Stimulated activated CD4-positive, alpha-beta T cell treated with anti-CD3 and anti-CD28 coated beads, Interleukin-15, amount 100 ng/mL, for 24 hours (primary cell): ENCODE measurements at regions not wholly inside any gene's neighbourhood (a gene's known extent, or its start where the extent isn't known, plus 50 kb on each side); places are given as distances from the start of the nearest gene placed in this dataset.

Experiments
- DNase-seq: peaks from one replicate; pipeline ENCODE4 v3.0.0-alpha.2; 2020

DNA sequence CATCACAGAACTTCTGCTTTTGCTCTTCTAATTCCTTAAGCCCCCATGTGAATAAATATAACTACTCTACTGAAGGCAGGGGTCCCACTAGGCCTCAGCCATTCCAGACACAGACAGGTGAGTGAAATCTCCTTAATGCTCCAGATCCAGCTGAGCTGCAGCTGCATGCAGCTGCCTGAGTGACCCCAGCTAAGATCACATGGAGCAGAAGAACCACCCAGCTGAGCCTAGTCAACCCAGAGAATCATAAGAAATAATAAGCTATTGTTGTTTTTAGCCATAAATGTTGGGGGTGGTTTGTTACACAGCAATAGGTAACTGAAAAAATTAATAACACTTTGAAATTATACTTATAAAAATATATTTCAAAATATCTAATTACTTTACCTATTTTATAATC lies 220.3 kb downstream of the SIPA1L2 start:
- DNase-seq, result no peak

DNA sequence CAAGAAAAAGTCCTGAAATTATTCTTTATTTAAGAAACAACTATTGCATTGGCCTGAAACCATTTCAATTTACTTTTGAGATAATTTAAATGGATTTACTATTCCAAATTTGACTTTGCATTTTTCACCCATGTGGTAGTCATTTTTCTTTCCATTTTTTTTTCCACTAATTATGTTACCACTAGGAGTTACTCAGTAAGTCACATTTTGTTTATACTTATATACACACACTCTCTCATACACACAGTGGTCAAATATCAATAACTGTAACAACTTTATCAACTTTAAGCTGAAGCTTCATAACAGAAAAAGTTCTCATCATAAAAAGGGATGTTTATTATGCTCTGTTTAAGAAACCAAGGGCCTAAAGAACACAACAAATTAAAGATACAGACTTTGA lies 222.8 kb downstream of the SIPA1L2 start:
- DNase-seq, result no peak

DNA sequence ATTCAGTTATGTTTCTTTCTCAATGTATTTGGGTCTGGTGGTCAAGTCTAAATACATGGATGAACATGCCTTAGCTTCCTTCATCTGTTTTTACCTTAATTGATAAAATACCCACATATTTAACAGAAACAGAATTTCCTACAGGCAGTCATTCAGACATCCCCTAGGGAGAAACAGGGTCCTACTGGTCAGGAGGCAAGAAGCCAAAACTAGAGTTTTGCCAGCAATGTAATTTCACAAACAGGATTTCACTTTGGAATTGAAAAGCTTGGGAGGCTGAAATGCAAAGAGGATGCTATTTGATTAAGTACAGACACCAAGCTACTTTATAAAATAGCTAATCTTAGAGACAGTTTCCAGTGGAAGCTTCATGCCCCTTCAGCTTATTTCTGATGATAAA lies 224.2 kb downstream of the SIPA1L2 start:
- no peak for DNase-seq

DNA sequence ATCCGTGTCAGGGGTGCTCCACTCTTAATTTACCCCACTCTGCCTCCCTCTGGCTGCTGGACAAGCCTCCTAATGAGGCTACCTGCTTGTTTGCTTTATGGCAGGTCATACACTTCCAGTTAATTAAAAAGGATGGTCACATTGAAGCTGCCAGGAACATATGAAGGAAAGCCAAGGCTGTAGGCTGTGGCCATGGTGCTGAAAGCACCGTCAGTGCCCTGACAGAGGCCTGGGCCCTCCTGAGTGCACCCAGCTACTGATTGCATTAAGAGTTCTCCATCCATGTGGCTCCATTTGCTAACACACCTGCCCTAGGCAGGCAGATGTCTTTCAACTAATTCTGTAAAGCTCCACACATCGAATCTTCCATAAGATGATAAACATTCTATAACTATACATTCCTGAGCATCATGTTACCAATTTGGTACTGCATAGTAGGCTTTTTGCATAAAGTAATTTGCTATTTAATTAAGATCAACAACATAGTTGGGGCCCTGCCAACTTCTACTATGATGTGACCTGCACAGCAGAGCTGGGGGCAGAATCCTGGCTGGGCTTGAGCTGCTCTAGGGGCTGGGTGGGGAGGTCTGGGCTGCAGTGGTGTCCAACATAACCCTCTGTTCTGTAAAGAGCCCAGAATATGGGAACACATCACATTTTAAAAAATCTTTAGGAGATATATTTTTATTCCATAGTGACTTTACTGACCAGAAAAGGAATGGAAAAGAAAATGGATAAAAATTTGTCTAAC lies 224.8 kb downstream of the SIPA1L2 start:
- DNase-seq, result no peak

DNA sequence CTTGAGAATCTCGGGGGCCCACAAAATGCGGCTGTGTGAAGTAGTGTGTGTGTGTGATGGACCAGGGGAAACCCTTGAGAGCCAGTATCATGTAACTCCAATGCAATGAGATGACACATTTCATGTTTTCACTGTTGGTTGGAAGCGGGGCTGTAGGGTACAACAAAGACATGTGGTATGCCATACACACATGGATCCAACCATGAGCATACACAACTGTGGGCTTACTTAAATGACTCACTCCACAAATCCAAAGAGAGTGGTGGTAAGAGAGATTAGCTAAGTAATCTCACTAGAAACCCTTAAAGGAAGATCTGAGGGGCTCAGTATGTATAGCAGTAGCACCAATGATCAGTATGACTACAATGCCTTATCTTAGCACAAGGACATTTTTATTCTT lies 225.7 kb downstream of the SIPA1L2 start:
- DNase-seq, result no peak

DNA sequence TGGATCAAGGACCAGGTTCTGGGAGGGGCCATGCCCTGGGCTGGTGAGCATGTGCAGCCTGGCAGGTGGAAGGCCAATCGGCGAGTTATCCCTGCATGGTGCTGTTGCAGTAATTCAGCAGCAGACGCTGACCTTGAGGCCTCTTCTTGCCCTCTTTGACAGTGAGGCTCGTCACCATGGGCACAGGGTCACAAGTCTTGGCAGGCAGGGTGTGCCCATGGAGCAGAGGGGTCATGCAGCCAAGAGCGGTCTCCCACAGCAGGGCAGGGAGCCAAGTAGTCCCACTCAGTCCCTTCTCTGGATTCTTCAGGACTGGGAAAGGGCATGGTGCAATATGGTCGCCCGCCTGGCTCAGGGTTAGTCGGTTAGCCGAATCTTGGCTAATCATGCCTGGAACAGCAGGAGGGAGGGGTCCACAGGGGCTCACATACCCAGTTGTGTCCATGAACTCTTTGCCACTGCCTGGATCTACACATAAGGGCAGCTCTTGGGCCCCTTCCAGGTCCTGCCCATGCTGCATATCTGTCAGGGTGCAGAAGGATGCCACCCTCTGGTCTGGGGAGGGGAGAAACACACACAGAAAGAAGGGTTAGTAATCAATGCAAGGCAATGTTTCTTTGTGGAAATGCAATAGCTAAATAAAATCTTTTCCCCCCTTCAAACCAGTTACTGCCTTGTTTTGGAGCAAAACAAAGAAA lies 226.8 kb downstream of the SIPA1L2 start:
- DNase-seq, result no peak

DNA sequence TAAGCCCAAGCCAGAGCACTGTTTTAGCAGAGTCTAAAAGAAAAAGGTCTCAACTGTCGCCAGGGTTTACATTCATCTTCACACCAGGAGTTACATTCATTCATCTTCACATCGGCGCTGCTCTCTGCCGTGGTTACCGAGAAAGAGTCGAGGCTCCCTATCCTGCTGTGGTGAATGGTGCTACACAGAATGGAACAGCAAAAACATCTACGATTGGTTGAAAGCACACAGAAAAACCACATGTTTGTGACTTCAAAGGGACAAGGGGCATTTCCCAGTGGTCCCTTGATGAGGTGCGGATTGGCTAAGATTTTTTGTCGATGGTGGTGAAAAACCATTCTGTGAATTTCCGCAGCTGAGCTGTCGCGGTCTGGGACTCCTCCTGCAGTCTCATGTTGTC lies 231.1 kb downstream of the SIPA1L2 start:
- no peak for DNase-seq

DNA sequence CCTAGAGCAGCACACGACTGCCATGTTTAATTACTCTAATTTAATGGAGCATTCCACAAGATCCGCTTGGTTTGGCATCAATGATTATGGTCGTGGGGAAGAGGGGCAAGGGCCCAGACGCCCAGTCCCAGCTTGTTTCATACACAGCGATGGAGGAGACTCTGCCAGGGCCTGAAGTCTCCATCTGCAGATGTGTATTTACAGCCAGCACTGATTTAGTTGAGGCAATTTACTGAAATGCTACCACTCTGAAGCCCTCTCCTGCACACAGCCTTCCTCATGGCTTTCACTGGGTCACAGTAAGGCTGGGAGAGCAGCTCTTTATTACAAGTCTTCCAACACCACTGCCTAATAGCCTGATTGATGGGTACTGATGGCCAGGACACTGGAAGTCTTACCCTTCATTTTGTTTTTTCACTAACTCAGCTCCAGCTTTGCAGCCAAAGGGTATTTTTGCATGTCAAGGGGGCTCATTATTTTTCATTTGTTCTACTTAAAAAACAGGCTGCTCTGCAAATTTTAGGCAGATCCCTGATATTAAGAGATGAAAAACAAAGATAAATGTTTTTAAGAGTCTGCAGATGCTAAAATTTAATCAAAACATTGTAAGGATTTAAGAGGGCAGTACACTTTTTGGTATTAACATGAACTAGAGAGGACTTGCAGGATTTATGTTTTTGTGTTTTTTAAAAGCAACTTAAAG lies 236.3 kb downstream of the SIPA1L2 start:
- DNase-seq, result no peak

DNA sequence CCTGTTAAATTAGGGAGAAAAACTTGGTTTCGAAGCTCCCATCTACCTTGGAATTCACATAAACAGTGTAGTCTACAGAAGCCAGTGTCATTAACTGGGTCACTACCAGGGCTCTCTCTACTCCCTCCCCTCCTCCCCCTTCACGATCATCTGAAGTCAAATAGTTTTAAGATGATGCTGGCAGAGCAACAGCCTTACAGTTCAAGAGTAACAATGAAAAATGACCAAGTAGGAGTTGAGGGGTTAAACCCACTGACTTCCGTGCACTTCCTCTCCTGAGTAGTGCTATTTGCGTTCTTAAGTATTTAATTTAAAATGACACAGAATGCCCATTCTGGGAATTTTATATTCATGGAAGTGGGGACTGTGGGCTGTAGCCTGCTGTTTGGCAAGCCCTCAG lies 236.9 kb downstream of the SIPA1L2 start:
- DNase-seq, result no peak

DNA sequence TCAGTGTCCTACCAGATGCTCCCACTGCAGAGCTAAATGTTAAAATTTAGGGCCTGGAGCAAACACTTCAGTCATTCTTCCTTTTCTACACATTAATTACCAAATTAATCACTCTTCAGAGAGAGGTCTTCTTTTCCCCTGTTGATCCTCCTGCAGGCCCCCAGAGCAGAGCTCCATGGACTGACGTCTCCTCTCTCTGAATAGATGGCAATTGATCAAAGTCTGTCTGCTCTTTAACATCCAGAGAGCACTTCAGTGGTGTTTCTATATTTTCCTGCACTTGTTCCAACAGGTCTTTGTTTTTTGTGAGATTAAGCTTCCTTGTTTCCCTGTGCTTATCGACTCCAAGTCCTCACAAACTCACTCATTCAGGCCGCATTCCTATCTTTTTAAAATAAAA lies 239.3 kb downstream of the SIPA1L2 start:
- DNase-seq, result no peak

DNA sequence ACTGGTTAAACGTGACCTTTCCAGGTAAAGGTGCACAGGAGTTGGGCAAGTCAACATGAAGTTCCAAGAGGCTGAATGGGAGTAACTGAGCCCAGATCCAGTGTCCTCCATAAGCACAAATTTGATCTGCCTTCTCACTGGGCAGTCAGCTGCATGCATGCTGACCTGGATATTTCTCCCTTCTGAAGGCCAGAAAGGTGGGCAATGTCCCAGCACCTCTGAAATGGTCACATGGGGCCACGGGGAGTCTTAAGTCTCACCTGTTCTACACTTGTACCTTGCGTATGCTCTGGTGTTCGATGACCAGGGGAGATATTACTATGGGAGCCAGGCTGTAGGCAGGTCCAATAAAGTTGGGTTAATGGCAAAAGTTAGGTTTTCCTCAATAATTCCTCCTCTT lies 240.2 kb downstream of the SIPA1L2 start:
- DNase-seq, result no peak

DNA sequence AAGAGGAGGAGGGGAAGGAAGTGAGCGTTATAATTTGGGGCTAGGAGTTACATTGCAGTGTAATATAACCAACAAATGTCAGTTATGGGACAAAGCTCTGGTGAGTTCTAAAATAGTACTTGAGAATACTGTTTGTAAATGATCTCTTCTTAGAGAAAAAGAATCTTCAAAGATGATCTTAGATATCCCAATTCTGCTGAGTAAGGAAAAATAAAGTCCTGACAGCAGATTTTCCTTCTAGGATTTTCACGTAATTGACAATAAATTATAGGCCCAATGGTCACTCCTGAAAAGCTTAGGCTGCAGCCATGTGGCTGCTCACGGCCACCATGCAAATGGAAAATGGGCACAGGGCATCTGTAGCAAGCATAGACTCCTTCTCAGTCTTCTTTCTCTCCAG lies 241.6 kb downstream of the SIPA1L2 start:
- DNase-seq, result no peak

DNA sequence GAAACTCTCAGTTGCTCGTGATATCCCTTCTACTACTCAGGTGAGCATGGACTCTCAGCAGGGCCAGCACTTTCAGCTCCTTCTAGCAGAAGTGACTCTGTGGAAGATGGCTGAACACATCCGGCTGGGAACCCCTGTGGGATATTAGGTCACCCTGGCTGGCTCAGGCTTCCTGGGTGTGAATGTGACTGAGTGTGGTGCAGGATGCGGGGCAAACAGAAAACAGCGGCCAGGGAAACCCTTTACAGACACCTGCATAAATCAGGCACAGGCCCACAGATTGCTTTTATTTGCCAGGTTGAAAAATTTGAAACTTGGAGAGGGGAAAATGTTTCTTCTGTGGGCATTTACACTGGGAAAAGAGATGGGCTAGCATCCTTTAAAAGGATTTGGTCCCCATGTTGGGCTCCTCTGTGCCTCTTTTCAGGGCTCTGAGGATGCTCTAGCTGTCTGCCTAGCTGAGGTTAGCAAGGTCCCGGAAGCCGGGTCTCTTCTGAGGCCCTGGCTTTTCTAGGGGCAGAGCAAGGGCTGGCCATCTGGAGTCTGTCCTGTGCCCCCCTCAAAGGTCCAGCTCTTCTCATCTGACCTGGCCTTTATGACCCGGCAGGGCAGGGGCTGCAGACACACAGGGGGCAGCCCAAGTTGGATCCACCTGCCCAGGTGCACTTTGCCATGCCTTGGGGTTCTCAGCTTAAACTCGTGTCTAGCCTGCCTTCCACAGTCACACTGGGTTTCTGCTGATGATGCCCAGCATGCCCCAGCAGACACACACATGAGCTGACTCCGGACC lies 243.0 kb downstream of the SIPA1L2 start:
- DNase-seq, result no peak

DNA sequence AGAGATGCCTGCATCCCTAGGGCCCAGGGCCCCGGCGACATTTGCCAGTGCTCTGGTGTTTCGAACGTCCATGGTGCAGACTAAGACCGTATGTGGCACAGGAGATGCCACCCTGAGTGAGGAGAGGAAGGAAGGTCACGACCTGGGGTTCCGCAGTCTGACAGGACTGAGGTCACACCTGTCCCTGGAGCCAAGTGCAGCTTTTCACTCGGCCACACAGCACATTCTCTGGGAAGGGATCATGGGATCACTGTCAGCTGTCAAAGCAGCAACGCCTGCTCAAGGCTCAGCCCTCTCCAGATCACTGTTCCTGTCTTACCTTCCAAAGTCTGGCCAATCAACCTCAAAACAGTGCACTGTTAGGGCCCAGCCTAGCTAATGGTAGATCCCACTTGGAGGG lies 243.6 kb downstream of the SIPA1L2 start:
- DNase-seq, result no peak

DNA sequence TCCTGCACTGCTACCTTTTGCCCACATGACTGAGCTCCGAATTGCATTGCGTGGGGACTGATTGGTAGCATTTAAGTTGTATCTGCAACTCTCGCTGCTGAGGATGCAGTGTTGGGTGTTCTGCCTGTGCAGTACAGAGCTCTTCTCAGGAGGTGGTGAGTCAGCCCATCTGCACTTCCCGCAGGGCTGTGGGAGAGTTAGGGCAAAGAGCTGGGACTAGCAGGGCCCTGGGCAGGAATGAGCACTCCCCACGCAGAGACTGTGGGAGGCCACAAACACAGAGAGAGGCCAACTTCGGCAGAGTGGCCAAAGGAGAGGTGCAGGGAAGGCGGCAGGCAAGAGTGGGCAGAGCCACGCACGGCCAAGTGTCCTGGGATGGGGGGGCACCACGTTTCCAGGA lies 244.7 kb downstream of the SIPA1L2 start:
- no peak for DNase-seq

DNA sequence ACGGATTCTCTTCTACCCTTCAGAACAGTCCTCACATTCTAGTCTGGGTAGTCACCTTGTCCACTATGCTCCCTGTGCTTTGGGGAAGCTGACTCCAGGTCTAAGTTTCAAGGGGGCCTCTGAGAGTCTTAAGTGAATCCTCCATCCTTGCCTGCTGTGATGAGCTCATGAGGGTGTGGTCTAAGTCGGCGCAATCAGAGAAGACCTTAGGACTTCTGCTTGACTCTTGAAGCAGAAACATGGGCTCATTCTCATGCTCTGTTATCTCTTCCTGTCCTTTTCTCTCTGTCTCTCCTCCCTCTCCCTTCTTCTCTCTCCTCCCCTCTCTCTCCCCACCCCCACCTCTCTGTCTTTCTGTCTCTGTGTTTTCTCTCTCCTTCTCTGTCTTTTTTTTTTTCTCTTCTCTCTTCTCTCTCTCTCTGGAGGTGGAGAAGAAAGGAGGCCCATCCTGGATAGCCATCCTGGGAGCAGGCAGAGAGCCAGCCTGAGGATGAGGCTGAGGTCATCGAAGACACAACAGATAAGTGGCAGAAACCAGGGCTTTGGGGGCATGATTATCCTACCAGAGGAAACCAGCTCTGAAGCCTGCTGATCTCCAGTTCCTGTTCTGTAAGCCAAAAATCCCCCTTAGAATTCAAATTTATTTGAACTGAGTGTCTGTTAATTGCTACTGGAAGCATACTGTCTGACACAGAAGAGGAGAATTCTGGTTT lies 245.6 kb downstream of the SIPA1L2 start:
- no peak for DNase-seq

DNA sequence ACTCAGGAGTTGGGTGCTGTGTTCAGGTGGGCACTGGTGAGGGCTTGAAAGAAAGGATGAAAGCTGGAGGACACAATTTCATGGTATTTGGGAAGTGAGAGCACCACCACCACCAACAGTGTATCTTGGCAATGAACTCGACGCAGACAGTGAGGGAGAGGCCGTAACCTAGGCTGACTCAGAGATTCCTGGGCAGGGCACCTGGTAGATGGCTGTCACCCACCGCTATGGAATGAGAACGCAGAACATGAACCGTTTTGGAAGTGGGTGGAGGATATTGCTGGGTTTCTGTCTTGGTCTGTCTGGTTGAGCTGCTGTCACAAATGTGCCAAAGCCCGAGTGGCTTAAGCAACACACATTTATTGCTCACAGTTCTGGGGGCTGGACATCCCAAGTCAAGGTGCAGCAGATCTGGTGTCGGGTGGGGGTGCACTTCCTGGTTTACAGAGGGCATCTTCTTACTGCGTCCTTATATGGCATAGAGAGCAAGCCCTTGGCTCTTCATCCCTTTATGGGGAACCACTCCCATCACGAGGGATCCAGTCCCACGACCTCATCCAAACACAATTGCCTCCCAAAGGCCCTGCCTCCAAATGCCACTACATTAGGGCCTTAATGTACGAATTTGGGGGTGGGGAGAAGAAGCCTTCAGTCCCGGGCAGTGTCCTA lies 246.3 kb downstream of the SIPA1L2 start:
- DNase-seq, result no peak

DNA sequence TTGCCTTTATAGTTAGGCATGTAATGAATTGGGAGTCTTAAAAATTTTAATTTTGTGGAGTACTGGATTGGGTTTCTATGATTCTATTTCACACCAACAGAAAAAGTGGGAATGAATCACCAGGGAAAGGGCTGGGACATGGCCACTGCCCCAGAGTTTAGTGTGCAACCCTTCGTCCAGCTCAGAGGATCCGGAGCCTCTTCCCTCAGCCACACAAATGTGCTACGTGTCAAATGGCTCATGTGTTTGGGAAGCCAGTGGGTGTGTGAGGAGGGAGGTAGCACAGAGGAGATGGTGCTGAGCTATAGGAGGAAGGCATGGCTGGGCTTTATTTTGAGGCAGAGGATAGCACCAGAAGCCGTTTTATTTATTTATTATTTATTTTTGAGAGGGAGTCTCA lies 247.3 kb downstream of the SIPA1L2 start:
- DNase-seq, result no peak

DNA sequence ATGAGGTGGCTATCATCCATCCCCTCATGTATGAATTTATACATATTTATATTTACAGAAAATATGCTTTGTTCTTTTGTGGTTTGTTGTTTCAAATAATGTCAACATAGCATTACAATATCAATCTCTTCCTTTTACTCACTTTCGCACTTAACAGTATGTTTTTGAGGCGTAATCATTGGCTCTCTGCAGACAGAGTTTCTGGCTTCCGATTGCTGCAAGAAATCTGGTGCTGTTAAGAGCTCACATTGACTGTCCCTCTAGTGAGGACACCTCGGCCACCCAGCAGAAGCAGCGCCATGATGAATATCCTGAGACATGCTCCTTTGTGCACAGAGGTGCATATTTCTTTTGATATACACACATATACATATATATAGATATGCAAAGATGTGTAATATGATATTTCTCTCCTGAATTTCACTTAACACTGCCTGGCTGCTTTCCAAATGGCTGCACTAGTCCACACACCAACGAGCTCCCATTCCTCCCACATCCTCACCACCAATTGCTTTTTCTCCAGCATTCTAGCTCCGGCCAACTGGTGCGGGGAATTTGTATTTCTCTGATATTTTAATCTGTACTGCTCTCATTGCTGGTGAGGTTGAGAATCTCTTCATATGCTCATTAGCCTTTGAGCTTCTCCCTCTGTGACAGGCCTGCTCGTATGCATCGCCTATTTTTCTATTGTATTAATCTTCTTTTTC lies 248.4 kb downstream of the SIPA1L2 start:
- DNase-seq, result no peak

DNA sequence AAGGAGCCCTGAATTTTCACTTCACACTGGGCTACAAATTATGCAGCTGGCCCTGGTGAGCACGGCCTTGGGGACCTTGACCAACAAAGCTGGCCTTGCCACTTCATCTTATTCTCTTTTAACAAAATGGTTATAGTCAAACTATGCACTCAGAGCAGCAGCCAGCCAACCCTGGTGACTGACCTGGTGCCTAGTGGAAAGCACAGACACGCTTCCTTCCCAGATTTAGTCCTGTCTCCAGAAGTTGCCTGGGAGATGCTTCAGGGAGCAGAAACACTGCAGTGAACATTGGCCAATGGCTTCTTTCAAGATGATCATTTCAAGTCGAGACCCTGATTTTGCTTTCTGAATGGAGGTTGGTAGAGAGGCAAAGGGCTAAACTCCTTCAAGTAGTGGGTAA lies 249.3 kb downstream of the SIPA1L2 start:
- no peak for DNase-seq

DNA sequence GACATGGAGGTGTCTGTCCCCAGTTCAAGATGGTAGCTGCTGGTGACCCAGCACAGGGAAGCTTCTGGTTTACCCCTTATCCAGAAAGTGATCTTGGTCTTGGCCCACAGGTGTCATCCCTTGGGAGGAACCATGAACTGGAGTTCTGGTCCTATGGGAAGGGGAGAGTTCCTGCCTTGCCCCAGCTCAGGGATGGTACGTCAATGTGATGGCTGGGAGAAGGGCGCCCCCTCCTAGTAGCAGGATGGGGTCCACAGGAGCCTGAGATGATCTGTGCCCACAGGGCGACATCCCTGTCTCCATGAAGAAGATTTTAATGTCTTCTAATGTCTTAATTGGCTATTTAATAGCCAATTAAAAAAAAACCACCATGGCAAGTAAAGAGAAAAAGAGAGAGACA lies 249.8 kb downstream of the SIPA1L2 start:
- DNase-seq, result no peak

DNA sequence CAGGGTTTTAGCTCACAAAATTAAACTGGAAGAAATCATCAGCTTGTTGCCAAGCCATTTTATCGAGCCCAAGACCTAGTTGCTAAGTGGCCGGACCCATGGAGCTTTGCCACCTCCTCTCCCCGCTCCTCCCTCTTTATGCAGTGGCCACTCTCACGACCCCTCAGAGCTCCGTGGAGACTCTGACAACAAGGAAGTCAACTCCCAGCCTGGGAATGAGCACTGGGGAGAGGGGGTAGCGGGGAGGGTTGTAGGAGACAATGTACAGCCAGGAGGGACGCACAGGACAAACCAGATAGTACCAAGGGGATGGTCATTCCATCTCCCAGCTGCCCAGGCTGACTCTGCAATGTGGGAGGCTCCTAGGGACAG lies 250.9 kb downstream of the SIPA1L2 start:
- DNase-seq, result no peak
